H9 (cell line): ENCODE measurements at regions not wholly inside any gene's neighbourhood (a gene's known extent, or its start where the extent isn't known, plus 50 kb on each side); places are given as distances from the start of the nearest gene placed in this dataset.

Experiments used
- DNase-seq: peaks from one replicate; pipeline ENCODE4 v3.0.0-alpha.2; 2017
- H2AFZ ChIP-seq: one replicate; pipeline ENCODE4 v1.6.1; 2013; ENCODE audit warnings: mild to moderate bottlenecking, low read length, control low read depth, moderate library complexity
- H2AK5ac ChIP-seq: 2 replicates; pipeline ENCODE4 v1.6.1; 2013; ENCODE audit warnings: low read length, control low read depth, mixed read lengths; ENCODE audit not compliant: insufficient read length
- H2BK120ac ChIP-seq: one replicate; pipeline ENCODE4 v1.6.1; 2013; ENCODE audit warnings: low read depth, mild to moderate bottlenecking, low read length, control low read depth, inconsistent platforms; ENCODE audit not compliant: poor library complexity, severe bottlenecking
- H2BK12ac ChIP-seq: 2 replicates; pipeline ENCODE4 v1.6.1; 2013; ENCODE audit warnings: low read length, control low read depth, mixed read lengths, low read depth; ENCODE audit not compliant: insufficient read length
- H2BK15ac ChIP-seq: 2 replicates; pipeline ENCODE4 v1.6.1; 2013; ENCODE audit warnings: low read depth, low read length, control low read depth
- H2BK20ac ChIP-seq: one replicate; pipeline ENCODE4 v1.6.1; 2013; ENCODE audit warnings: low read depth, mild to moderate bottlenecking, low read length, control low read depth, inconsistent platforms; ENCODE audit not compliant: poor library complexity, severe bottlenecking
- H2BK5ac ChIP-seq: 2 replicates; pipeline ENCODE4 v1.6.1; 2013; ENCODE audit warnings: low read length, control low read depth, mixed read lengths; ENCODE audit not compliant: insufficient read length
- H3K14ac ChIP-seq: 2 replicates; pipeline ENCODE4 v1.6.1; 2013; ENCODE audit warnings: low read length, control low read depth; ENCODE audit not compliant: insufficient read depth
- H3K18ac ChIP-seq: 2 replicates; pipeline ENCODE4 v1.6.1; 2013; ENCODE audit warnings: low read depth, mild to moderate bottlenecking, mixed read lengths, low read length, control low read depth; ENCODE audit not compliant: insufficient read length
- H3K23ac ChIP-seq: 2 replicates; pipeline ENCODE4 v1.6.1; 2013; ENCODE audit warnings: low read length, control low read depth, mixed read lengths, low read depth; ENCODE audit not compliant: insufficient read length
- H3K23me2 ChIP-seq: 2 replicates; pipeline ENCODE4 v1.6.1; 2013; ENCODE audit warnings: low read depth, mild to moderate bottlenecking, mixed read lengths, low read length, control low read depth; ENCODE audit not compliant: insufficient read length, poor library complexity, severe bottlenecking
- H3K27ac ChIP-seq: 2 replicates; pipeline ENCODE4 v1.5.1; 2013; ENCODE audit warnings: low read length, control low read depth, mixed read lengths, low read depth; ENCODE audit not compliant: insufficient read length
- H3K27me3 ChIP-seq: 2 replicates; pipeline ENCODE4 v1.6.1; 2013; ENCODE audit warnings: low read length, control low read depth, inconsistent platforms; ENCODE audit not compliant: insufficient read depth
- H3K4ac ChIP-seq: 2 replicates; pipeline ENCODE4 v1.6.1; 2013; ENCODE audit warnings: low read depth, mild to moderate bottlenecking, control low read depth, inconsistent platforms, low read length, moderate library complexity
- H3K4me1 ChIP-seq: 2 replicates; pipeline ENCODE4 v1.6.1; 2013; ENCODE audit warnings: low read length, control low read depth, inconsistent platforms; ENCODE audit not compliant: insufficient read depth
- H3K4me2 ChIP-seq: 2 replicates; pipeline ENCODE4 v1.6.1; 2013; ENCODE audit warnings: low read length, control low read depth, mixed read lengths; ENCODE audit not compliant: insufficient read length, insufficient read depth
- H3K56ac ChIP-seq: 2 replicates; pipeline ENCODE4 v1.6.1; 2013; ENCODE audit warnings: low read depth, mild to moderate bottlenecking, mixed read lengths, low read length, control low read depth; ENCODE audit not compliant: insufficient read length
- H3K79me1 ChIP-seq: 2 replicates; pipeline ENCODE4 v1.6.1; 2013; ENCODE audit warnings: low read depth, mild to moderate bottlenecking, moderate library complexity, low read length, control low read depth, inconsistent platforms; ENCODE audit not compliant: insufficient read depth, poor library complexity, severe bottlenecking
- H3K79me2 ChIP-seq: 2 replicates; pipeline ENCODE4 v1.6.1; 2013; ENCODE audit warnings: low read length, control low read depth, inconsistent platforms; ENCODE audit not compliant: insufficient read depth
- H3K9ac ChIP-seq: 2 replicates; pipeline ENCODE4 v1.6.1; 2013; ENCODE audit warnings: low read length, control low read depth, mixed read lengths; ENCODE audit not compliant: insufficient read length; ENCODE audit errors: extremely low read depth
- H3K9me3 ChIP-seq: one replicate; pipeline ENCODE4 v1.6.1; 2013; ENCODE audit warnings: low read depth, low read length, inconsistent platforms; ENCODE audit not compliant: control insufficient read depth
- H3T11ph ChIP-seq: one replicate; pipeline ENCODE4 v1.6.1; 2013; ENCODE audit warnings: mild to moderate bottlenecking, low read length, control low read depth, inconsistent platforms
- H4K20me1 ChIP-seq: one replicate; pipeline ENCODE4 v1.6.1; 2013; ENCODE audit not compliant: control insufficient read depth, insufficient read length, insufficient read depth
- H4K5ac ChIP-seq: 2 replicates; pipeline ENCODE4 v1.6.1; 2013; ENCODE audit warnings: low read depth, mild to moderate bottlenecking, mixed read lengths, low read length, control low read depth; ENCODE audit not compliant: insufficient read length
- H4K8ac ChIP-seq: replicated peaks from 2 replicates; pipeline ENCODE4 v1.6.1; 2013; ENCODE audit warnings: low read length, control low read depth, mixed read lengths, low read depth; ENCODE audit not compliant: insufficient read length
- H4K91ac ChIP-seq: 2 replicates; pipeline ENCODE4 v1.6.1; 2013; ENCODE audit warnings: low read depth, mild to moderate bottlenecking, moderate library complexity, mixed read lengths, low read length, control low read depth; ENCODE audit not compliant: insufficient read length
- H3K27ac Mint-ChIP-seq, 3 experiments: 2 replicates in 2 of 3; 3 replicates in 1 of 3; pipeline ENCODE4 v1.8.0; 2020 to 2021; ENCODE audit warnings: mixed read lengths in 3 of 3, mild to moderate bottlenecking in 1 of 3, moderate library complexity in 1 of 3
- H3K27me3 Mint-ChIP-seq: 2 replicates; pipeline ENCODE4 v1.8.0; 2021; ENCODE audit warnings: low read depth, mild to moderate bottlenecking, moderate library complexity, mixed read lengths
- H3K36me3 Mint-ChIP-seq, 3 experiments: 2 replicates in 2 of 3; 3 replicates in 1 of 3; pipeline ENCODE4 v1.8.0; 2020 to 2021; ENCODE audit warnings: low read depth in 3 of 3, mixed read lengths in 3 of 3; ENCODE audit not compliant: insufficient read depth in 1 of 3
- H3K4me1 Mint-ChIP-seq, 2 experiments: 2 replicates each; pipeline ENCODE4 v1.8.0; 2020; ENCODE audit warnings: mixed read lengths in 2 of 2
- H3K4me3 Mint-ChIP-seq, 2 experiments: 2 replicates in 1 of 2; 3 replicates in 1 of 2; pipeline ENCODE4 v1.8.0; 2020 to 2021; ENCODE audit warnings: mild to moderate bottlenecking in 2 of 2, mixed read lengths in 2 of 2, moderate library complexity in 1 of 2
- H3K9me3 Mint-ChIP-seq, 2 experiments: 2 replicates in 1 of 2; 3 replicates in 1 of 2; pipeline ENCODE4 v1.8.0; 2020; ENCODE audit warnings: mild to moderate bottlenecking in 2 of 2, mixed read lengths in 2 of 2, moderate library complexity in 1 of 2
- WGBS: extraction: QIAGEN DNeasy Blood & Tissue Kit; methylation state at CpG from one replicate; pipeline ENCODE4 v1.1.7; 2013; ENCODE audit warnings: missing lambda C conversion rate, low lambda C conversion rate, mixed read lengths; ENCODE audit not compliant: insufficient read length; ENCODE audit errors: extremely low coverage; 5-methylcytosine and 5-hydroxymethylcytosine counted together
- TF ChIP-seq, protein P1 (sequence below): fragments of 200-600 bp; sonication (generic); conservative IDR thresholded peaks from 3 replicates; pipeline ENCODE4 v1.8.0; 2021; ENCODE audit warnings: antibody characterized with exemption, mild to moderate bottlenecking

DNA sequence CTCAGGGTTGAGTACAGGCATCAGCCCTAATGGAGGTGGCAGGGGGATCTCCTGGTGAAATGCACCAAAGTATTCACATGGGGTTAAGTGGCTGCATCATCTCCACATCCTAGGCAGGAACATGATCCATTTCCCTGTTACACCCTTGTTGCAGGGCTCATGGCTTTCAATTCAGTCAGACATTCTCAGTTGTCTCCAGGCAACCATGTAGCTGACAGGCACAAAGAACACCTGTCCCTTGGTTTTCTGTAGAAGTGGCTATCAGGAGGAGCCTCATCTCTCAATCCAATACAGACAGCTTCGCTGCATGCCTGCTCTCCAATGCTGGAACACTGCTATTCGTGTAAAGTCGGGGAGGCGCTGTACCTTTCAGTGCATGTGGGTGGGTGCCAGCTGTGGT lies 299.0 kb upstream of the FOXG1 start:
- Histone ChIP-seq H3K9me3 (no peaks in the 10 kb centered on the region), H3K18ac (no peak overlapping the region), H2BK120ac (no peak overlapping the region), H3K14ac (no peak overlapping the region), H2BK12ac (no peak overlapping the region), H3K79me1 (no peaks in the 10 kb centered on the region), H2BK5ac (no peak overlapping the region), H3K4ac (no peak overlapping the region), H2BK15ac (no peak overlapping the region), H2AK5ac (no peak overlapping the region), H4K5ac (no peak overlapping the region), H3K56ac (no peak overlapping the region), H3K4me1 (no peaks in the 10 kb centered on the region), H4K91ac (no peak overlapping the region), H3K27ac (no peak overlapping the region), H3K23me2 (no peaks in the 10 kb centered on the region), H2AFZ (no peak overlapping the region), H4K8ac (no peak overlapping the region), H3K4me2 (no peak overlapping the region), H3K23ac (no peak overlapping the region), H3K27me3 (no peaks in the 10 kb centered on the region), H3T11ph (no peak overlapping the region), H3K79me2 (no peaks in the 10 kb centered on the region), H2BK20ac (no peak overlapping the region), H3K9ac (no peak overlapping the region), H4K20me1 (no peaks in the 10 kb centered on the region)
- TF ChIP-seq, protein P1, sequence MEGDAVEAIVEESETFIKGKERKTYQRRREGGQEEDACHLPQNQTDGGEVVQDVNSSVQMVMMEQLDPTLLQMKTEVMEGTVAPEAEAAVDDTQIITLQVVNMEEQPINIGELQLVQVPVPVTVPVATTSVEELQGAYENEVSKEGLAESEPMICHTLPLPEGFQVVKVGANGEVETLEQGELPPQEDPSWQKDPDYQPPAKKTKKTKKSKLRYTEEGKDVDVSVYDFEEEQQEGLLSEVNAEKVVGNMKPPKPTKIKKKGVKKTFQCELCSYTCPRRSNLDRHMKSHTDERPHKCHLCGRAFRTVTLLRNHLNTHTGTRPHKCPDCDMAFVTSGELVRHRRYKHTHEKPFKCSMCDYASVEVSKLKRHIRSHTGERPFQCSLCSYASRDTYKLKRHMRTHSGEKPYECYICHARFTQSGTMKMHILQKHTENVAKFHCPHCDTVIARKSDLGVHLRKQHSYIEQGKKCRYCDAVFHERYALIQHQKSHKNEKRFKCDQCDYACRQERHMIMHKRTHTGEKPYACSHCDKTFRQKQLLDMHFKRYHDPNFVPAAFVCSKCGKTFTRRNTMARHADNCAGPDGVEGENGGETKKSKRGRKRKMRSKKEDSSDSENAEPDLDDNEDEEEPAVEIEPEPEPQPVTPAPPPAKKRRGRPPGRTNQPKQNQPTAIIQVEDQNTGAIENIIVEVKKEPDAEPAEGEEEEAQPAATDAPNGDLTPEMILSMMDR = no peak
- Mint-ChIP-seq H3K9me3 (peaks cover 26 to 45% of the 10 kb centered on the region in 2 experiments), H3K36me3 (peaks cover 4 to 20% (median 13%) of the 10 kb centered on the region in 3 experiments; a peak in 4 of 7 replicates), H3K27ac (no peak overlapping the region), H3K27me3 (no peaks in the 10 kb centered on the region), H3K4me1 (peaks cover 5% of the 10 kb centered on the region in 2 experiments; a peak in 2 of 4 replicates), H3K4me3 (no peak overlapping the region)
- DNase-seq = no peak
- WGBS = no CpG with 5 or more reads among the region's 4 CpGs
